ENCODE measurements at regions not wholly inside any gene's neighbourhood (a gene's known extent, or its start where the extent isn't known, plus 50 kb on each side); places are given as distances from the start of the nearest gene placed in this dataset.

- TF ChIP-seq CTCF (IDR thresholded peaks at IDR 0.05; ENCODE audit: poor library complexity) (no peak), EZH2 (IDR thresholded peaks at IDR 0.05; ENCODE audit: borderline replicate concordance) (no peak), EZH2phosphoT487 (IDR thresholded peaks at IDR 0.05; ENCODE audit: low read depth, severe bottlenecking, unreplicated experiment) (no peak)
Observed at GRCh38 chr13:89822467-89822866, 1525.0 kb upstream of the MIR17HG start.
